ACC112 (cell line): ENCODE measurements at regions not wholly inside any gene's neighbourhood (a gene's known extent, or its start where the extent isn't known, plus 50 kb on each side); places are given as distances from the start of the nearest gene placed in this dataset.

Experiments
- H2AFZ ChIP-seq: fragments of 200-600 bp; sonication (generic); one replicate; pipeline ENCODE4 v1.6.0; 2017; ENCODE audit warnings: antibody characterized with exemption, low read length; ENCODE audit not compliant: unreplicated experiment
- H3K27ac ChIP-seq: fragments of 200-600 bp; sonication (generic); 2 replicates; pipeline ENCODE4 v1.5.1; 2014; ENCODE audit warnings: low read depth, mild to moderate bottlenecking, antibody characterized with exemption, low read length, moderate library complexity
- H3K27me3 ChIP-seq: fragments of 200-600 bp; sonication (generic); 2 replicates; pipeline ENCODE4 v1.6.1; 2014; ENCODE audit warnings: mild to moderate bottlenecking, antibody characterized with exemption, low read length, moderate library complexity, mixed read lengths; ENCODE audit not compliant: insufficient read depth
- H3K36me3 ChIP-seq: fragments of 200-600 bp; sonication (generic); 2 replicates; pipeline ENCODE4 v1.6.1; 2016; ENCODE audit warnings: mild to moderate bottlenecking, antibody characterized with exemption, low read length, moderate library complexity, mixed read lengths; ENCODE audit not compliant: insufficient read depth
- H3K4me1 ChIP-seq: fragments of 200-600 bp; sonication (generic); one replicate; pipeline ENCODE4 v1.6.1; 2016; ENCODE audit warnings: low read length, mixed read lengths; ENCODE audit not compliant: insufficient read depth, unreplicated experiment, control insufficient read depth
- H3K4me3 ChIP-seq: fragments of 200-600 bp; sonication (generic); 2 replicates; pipeline ENCODE4 v1.5.1; 2014; ENCODE audit warnings: mild to moderate bottlenecking, low read depth, low read length
- H3K79me2 ChIP-seq: fragments of 200-600 bp; sonication (generic); one replicate; pipeline ENCODE4 v1.6.0; 2016; ENCODE audit warnings: low read length; ENCODE audit not compliant: control insufficient read depth, unreplicated experiment, insufficient read depth

DNA sequence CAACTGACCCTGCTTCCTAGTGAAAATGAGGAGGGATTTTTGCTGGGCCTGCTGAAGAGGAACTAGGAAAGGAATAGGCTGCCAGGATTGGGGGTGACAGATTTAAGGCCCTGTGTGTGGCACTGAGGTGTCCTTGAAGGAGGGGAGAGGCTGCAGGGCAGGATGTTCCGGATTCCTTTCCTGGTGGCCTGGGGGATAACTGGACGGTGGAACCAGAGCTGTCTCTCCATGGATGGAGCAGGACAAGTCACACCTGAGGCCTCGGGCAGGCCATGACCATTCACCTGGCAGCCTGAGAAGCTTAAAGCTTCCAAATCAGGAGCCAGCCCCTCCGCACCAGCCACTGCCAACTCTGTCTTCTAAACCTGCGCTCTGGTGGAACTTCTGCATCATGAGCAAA, 56.0 kb upstream of the SLC22A23 start:
- Histone ChIP-seq H3K79me2 (no peaks in the 10 kb centered on the region), H3K4me3 (no peak overlapping the region), H3K27ac (no peak overlapping the region), H3K36me3 (no peaks in the 10 kb centered on the region), H3K27me3 (no peaks in the 10 kb centered on the region), H2AFZ (no peak overlapping the region), H3K4me1 (peaks cover 25% of the 10 kb centered on the region)

GRCh38 chr6:3510617-3511016, 53.8 kb upstream of the SLC22A23 start:
- no peaks in the 10 kb centered on the region for H3K79me2 ChIP-seq
- H3K27ac ChIP-seq, result no peak overlapping the region
- H3K27me3 ChIP-seq, result no peaks in the 10 kb centered on the region
- H3K4me3 ChIP-seq, result no peak overlapping the region
- H3K36me3 ChIP-seq, result no peaks in the 10 kb centered on the region
- no peak overlapping the region for H2AFZ ChIP-seq
- peaks cover 24% of the 10 kb centered on the region for H3K4me1 ChIP-seq

DNA sequence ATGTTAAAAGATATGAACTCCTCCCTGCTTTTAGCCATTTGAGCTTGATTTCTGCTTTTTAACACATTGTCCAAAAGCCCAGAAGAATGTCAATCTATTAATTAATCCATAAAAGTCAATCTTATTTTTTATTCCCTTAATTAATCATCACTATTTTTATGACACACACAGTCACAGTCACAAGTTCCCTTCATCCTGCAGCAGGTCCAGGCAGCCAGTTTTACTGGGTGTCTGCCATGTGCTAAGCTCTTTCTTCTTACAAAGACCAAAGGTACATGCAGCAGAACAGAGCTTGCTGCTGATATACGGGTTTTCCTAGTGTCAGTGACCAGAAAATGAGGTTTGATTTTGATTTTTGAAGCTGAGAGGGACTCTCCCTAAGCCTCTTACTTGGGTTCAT, 53.3 kb upstream of the SLC22A23 start:
- Histone ChIP-seq H3K4me1 (peaks cover 24% of the 10 kb centered on the region), H2AFZ (no peak overlapping the region), H3K27me3 (no peaks in the 10 kb centered on the region), H3K4me3 (no peak overlapping the region), H3K36me3 (no peaks in the 10 kb centered on the region), H3K27ac (no peak overlapping the region), H3K79me2 (no peaks in the 10 kb centered on the region)

GRCh38 chr6:3509336-3509735, 52.5 kb upstream of the SLC22A23 start:
- Histone ChIP-seq H3K36me3 (no peaks in the 10 kb centered on the region), H3K27me3 (no peaks in the 10 kb centered on the region), H3K4me1 (peaks cover 24% of the 10 kb centered on the region), H3K79me2 (no peaks in the 10 kb centered on the region), H3K4me3 (no peak overlapping the region), H2AFZ (no peak overlapping the region), H3K27ac (no peak overlapping the region)

DNA sequence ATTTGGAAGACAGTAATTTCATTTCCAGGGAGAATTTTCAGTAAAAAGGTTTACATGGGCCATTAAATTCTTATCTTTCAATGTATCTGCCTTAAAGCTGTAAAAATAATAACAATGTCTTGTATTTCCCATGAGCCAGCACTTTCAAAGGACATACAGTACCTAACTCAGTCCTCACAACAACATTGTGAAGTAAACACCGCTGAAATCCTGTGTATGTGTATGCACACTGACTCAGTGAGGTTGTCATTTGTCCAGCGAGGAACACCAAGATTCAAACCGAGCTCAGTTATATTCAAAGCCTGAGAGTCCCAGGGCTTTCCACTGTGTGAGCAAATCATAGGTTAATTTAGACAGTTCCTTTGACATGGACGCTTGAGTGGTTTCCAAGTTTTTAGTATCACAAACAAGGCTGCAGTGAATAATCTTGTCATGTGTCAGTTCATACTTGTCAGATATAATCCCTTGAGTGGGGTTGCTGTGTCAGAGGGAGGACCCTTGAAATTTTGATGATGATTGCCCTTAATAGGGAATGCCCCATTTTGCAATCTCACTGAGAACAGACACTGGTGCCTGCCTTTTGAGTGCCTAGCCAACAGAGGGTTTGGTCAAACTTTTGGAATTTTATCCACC, 50.0 kb upstream of the SLC22A23 start:
- H3K36me3 ChIP-seq, result no peaks in the 10 kb centered on the region
- no peak overlapping the region for H3K27ac ChIP-seq
- no peak overlapping the region for H3K4me3 ChIP-seq
- H3K27me3 ChIP-seq, result no peaks in the 10 kb centered on the region
- peaks cover 24% of the 10 kb centered on the region for H3K4me1 ChIP-seq
- no peaks in the 10 kb centered on the region for H3K79me2 ChIP-seq
- H2AFZ ChIP-seq, result no peak overlapping the region
